HG02678 (cell line): ENCODE measurements at regions not wholly inside any gene's neighbourhood (a gene's known extent, or its start where the extent isn't known, plus 50 kb on each side); places are given as distances from the start of the nearest gene placed in this dataset.
"Not testable (repeated sequence)": the region's sequence is repeated elsewhere in the genome, so short reads cannot be mapped to it uniquely, and the experiment has no call there.

Source experiments
- ATAC-seq: cut with Tn5 transposase; IDR thresholded peaks from one replicate; pipeline ENCODE4 v1.9.1; 2021; ENCODE audit warnings: mild to moderate bottlenecking, moderate library complexity; ENCODE audit not compliant: unreplicated experiment

- no peak for ATAC-seq
These were observed 192.8 kb upstream of the TTC14 start for GRCh38 chr3:180409170-180409569.

GRCh38 chr3:180409883-180410282 is 192.1 kb upstream of the TTC14 start:
- ATAC-seq: no peak

- ATAC-seq: no peak
These were observed 187.8 kb upstream of the TTC14 start for GRCh38 chr3:180414157-180414556.

GRCh38 chr3:180416111-180416594 is 185.8 kb upstream of the TTC14 start:
- no peak for ATAC-seq

GRCh38 chr3:180417241-180417640 is 184.7 kb upstream of the TTC14 start:
- no peak for ATAC-seq

GRCh38 chr3:180420016-180420415 is 181.9 kb upstream of the TTC14 start:
- no peak for ATAC-seq

- ATAC-seq: no peak
These were observed 181.2 kb upstream of the TTC14 start for GRCh38 chr3:180420804-180421203.

- no peak for ATAC-seq
These were observed 180.7 kb upstream of the TTC14 start for GRCh38 chr3:180421221-180421620.

- no peak for ATAC-seq
These were observed 180.2 kb upstream of the TTC14 start for GRCh38 chr3:180421721-180422120.

- ATAC-seq: not testable (repeated sequence)
These were observed 177.7 kb upstream of the TTC14 start for GRCh38 chr3:180424305-180424704.

GRCh38 chr3:180430896-180431295 is 171.1 kb upstream of the TTC14 start:
- ATAC-seq: no peak

- no peak for ATAC-seq
These were observed 168.8 kb upstream of the TTC14 start for GRCh38 chr3:180433152-180433551.

GRCh38 chr3:180447136-180447535 is 154.8 kb upstream of the TTC14 start:
- no peak for ATAC-seq

- not testable (repeated sequence) for ATAC-seq
These were observed 153.6 kb upstream of the TTC14 start for GRCh38 chr3:180448407-180448806.

- ATAC-seq: no peak
These were observed 144.7 kb upstream of the TTC14 start for GRCh38 chr3:180457225-180457624.

- ATAC-seq: no peak
These were observed 135.5 kb upstream of the TTC14 start for GRCh38 chr3:180466401-180467011.

- ATAC-seq: no peak
These were observed 134.8 kb upstream of the TTC14 start for GRCh38 chr3:180467177-180467576.

GRCh38 chr3:180469149-180469548 is 132.8 kb upstream of the TTC14 start:
- ATAC-seq: no peak

GRCh38 chr3:180478695-180479094 is 123.3 kb upstream of the TTC14 start:
- no peak for ATAC-seq

- no peak for ATAC-seq
These were observed 109.9 kb upstream of the TTC14 start for GRCh38 chr3:180492047-180492446.

- no peak for ATAC-seq
These were observed 105.0 kb upstream of the TTC14 start for GRCh38 chr3:180496995-180497394.

- ATAC-seq: no peak
These were observed 85.6 kb upstream of the TTC14 start for GRCh38 chr3:180516368-180516767.

GRCh38 chr3:180523040-180523439 is 78.9 kb upstream of the TTC14 start:
- no peak for ATAC-seq
